ENCODE measurements at regions not wholly inside any gene's neighbourhood (a gene's known extent, or its start where the extent isn't known, plus 50 kb on each side); places are given as distances from the start of the nearest gene placed in this dataset.

DNA sequence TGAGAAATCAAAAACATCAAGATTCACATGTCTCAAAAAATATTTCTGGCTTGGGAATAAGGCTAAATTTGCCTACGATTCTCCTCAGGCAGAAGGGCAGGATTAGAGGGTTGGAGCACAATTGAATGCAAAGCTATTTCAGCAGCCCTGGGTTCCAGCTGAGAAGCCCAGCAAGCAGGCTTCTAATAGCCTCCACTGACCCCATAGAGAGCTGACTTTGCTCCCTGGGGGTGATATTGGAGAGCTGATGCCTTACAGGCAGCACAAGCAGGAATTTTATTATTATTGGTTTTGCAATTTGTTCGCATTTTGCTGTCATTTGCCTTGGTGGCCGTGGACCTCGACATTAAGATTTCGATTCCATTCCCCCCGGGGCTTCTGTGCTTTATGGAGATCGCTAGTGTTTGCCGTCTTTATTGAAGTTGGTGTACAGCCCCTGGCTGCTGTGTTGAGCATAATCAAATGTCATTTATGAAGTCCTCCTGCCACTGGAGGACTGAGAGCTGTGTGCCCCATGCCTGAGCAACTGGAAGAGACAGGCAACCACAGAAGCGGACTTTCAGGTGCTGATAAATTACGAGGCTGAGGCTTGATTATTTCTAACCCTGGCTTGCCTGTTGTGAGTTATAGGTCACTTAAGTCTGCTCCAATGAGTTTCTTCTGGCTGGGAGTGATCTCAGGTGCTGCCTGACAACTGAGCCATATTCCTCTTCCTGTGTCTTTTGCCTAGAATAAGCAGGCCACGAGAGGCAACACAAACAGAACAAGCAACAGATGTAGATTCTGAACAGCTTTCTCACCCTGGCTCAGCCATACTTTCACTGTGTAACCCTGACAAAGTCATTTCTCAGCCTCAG, 518.4 kb upstream of the CAMK1G start:
- DNase-seq (ENCODE audit: low spot score in 2 of 2), result no peak
- no peak for FAIRE-seq

- DNase-seq (ENCODE audit: low spot score in 2 of 2) (no peak), FAIRE-seq (no peak)
Measured at GRCh38 chr1:209072481-209072880, 511.0 kb upstream of the CAMK1G start.

GRCh38 chr1:209073879-209074278, 509.6 kb upstream of the CAMK1G start:
- FAIRE-seq, result no peak
- no peak for DNase-seq (ENCODE audit: low spot score in 2 of 2)

DNA sequence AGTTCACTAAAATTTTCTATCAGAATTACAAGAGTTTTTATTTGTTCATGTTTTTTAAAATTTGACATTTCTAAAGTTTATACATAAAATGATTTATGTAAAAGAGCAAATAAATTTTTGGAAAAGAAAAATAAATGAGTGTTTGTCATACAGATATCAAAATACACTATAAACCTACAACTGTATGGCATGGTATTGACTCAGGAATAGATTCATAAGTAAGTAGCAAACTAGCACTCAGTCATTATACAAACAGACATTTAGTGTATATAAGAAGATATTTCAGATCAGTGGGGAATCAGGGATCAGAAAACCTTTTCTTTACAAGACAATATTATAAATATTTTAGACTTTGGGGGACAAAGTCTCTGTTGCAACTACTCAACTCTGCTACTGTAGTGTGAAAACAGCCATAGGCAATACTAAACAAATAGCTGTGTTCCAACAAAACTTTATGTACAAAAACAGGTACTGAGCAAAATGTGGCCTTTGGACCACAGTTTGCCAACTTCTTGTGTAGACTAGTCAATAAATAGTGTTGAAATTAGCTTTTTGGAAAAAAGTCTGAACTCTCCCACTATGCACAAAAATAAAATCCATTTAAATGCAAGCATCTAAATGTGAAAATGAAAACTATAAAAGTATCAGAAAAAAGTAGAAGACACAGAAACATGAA, 508.8 kb upstream of the CAMK1G start:
- DNase-seq (ENCODE audit: low spot score in 2 of 2), result no peak

GRCh38 chr1:209076688-209077087, 506.8 kb upstream of the CAMK1G start:
- no peak for FAIRE-seq
- DNase-seq (ENCODE audit: low spot score in 2 of 2), result no peak

More for the DNA sequence above, 508.8 kb upstream of the CAMK1G start:
- FAIRE-seq, result no peak

- DNase-seq (ENCODE audit: low spot score in 2 of 2) (no peak), FAIRE-seq (no peak)
Measured at GRCh38 chr1:209080170-209080781, 503.2 kb upstream of the CAMK1G start.

DNA sequence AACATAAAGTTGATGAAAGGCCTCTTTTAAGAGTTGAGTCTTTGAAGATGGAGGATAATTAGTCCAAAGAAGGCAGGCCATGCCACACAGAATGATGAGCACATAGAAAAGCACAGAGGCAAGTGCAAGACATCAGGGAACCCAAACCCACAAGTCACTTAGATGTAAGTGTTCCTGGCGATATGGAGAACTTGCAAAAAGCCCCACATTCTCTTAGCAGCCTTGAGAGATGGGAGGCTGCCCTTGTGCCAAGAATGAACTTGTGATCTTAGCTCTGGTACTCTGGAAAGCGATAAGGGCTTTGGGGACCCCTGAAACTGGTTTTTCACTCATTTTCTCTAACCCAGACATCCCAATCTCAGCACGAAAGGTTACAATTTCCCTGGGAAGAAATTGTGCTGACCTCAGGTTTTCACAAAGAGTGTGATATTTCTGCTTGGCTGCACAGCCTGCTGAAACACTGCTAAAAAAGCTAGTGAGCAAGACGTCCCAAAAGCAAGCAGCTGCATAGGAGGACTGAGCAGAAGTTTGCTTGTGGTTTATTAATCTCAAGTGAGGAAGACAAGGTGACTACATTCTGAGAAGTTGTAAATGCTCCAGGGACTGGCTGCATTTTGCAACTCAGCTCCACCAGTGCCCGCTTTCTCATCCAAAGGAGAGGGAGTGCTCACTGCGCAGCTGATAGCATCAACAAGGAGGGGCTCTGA, 496.9 kb upstream of the CAMK1G start:
- DNase-seq (ENCODE audit: low spot score in 2 of 2) (no peak), FAIRE-seq (no peak)

GRCh38 chr1:209094384-209094783, 489.1 kb upstream of the CAMK1G start:
- DNase-seq (ENCODE audit: low spot score in 2 of 2) (no peak), FAIRE-seq (no peak)

DNA sequence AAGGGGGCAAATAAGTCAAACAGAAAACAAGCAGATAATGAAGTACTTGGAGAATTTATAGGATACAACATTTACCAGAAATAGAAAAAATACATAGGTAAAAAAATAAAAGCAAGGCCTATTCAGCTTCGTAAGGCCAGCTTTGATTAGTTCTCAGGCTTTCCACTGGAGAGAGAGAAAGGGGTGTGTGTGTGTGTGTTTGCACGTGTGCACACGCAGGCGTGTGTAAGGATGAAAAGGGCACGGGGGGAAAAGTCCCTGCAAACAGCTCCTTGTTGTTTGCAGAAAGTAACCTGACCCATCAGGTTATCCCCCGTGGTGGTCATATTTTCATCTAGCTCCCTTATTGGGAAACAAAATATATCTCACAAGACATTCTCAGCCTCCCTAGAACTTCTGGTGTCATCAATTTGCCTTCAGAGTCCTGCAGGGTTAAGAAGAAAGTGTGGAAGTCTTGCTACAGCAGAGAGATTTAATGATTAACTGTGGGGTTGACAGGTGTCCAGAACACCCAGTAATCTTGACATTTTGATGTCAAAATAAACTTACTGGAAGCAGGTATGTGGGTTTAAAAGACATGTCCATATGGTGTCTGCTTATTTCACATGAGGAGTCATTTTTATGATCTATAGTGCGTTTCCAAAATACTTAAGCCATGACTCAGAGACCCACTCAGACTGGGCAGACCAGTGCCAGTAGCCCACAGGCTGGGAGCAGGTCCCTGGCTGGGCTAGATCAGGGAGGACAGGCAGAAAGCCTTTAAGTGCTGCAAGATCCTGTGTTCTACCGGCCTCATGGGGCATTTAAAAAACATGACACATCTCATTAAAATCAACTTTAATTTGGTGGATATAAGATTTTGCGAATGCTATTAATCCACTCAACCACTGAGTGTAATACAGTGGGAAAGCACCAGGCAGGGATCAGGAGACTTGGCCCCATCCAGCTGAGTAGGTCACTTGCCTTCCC, 487.6 kb upstream of the CAMK1G start:
- no peak for DNase-seq (ENCODE audit: low spot score in 2 of 2)
- no peak for FAIRE-seq

DNA sequence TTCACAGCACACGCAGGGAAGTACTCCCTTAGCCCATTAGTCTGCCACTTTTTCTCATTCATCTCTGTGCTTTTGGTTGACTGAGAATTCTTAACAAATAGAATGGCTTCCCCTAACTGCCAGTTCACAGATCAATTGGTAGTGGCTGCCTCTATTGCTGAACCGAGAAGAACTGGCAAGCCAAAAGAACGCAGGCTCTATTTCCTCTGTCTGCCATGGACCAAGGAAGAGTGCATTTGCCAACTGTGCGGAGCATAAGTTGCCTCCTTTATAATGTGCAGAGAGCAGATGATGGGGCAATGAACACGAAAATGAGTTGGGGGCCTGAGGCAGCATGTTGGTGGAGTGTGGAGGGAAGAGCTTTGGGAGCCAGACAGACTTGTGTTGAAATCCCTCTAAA, 483.1 kb upstream of the CAMK1G start:
- DNase-seq (ENCODE audit: low spot score in 2 of 2) (no peak), FAIRE-seq (no peak)

GRCh38 chr1:209101106-209101505, 482.4 kb upstream of the CAMK1G start:
- FAIRE-seq (no peak), DNase-seq (ENCODE audit: low spot score in 2 of 2) (no peak)

DNA sequence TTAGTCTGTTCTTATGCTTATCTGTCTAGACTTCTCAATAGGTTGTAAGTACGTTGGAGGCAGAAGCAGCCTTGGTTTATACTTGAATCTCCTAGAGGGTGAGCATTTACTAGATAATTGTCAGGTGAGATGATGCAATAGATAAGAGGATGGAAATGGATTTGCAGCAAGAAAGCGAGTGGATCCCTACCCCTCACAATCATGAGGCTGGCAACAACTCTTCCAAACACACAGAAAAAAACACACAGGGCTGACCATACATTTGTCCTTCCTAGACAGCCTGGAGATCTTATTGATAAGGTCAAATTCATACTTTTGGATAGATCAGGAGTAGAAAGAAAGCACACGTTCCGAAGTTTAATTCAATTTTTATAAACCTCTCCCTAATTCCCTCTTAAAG, 481.4 kb upstream of the CAMK1G start:
- DNase-seq (ENCODE audit: low spot score in 2 of 2) (no peak), FAIRE-seq (no peak)

DNA sequence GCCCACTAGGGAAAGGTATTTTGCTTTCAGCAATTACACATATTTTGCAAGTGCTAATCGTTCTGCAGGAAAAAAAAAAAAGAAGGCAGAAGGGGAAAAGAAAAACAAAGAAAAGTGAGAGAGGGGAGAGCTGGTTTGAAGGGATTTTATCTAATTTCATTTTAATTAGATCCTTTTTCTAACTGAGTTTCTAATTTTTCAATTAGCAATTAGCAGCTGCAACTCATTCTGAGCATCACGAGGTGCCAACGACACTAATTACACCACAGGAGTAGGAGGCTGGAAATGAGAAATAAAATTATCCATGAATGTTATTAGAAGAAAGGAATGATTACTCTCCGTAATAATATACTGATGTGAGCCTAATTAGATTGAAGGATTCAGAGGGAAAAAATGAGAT, 481.0 kb upstream of the CAMK1G start:
- FAIRE-seq (no peak), DNase-seq (ENCODE audit: low spot score in 2 of 2) (no peak)

DNA sequence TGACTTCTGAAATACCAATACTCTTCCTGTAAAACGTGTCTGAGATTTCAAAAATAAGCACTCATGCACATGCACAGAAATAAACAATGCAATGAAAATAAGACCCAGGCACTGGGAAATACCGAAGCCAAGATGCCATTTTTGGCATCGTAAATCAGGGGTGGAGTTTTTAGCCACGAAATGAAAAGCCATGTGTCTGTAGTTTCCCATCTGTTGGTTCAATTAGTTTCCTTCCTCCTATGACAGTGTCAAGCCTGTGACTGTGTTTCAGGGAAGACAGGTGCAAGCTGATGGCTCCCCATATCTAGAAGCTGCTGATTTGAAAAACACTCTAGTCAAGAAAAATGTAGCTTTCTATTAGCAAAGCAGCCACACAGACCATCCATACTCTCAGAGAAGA, 480.4 kb upstream of the CAMK1G start:
- no peak for FAIRE-seq
- DNase-seq (ENCODE audit: low spot score in 2 of 2), result no peak

DNA sequence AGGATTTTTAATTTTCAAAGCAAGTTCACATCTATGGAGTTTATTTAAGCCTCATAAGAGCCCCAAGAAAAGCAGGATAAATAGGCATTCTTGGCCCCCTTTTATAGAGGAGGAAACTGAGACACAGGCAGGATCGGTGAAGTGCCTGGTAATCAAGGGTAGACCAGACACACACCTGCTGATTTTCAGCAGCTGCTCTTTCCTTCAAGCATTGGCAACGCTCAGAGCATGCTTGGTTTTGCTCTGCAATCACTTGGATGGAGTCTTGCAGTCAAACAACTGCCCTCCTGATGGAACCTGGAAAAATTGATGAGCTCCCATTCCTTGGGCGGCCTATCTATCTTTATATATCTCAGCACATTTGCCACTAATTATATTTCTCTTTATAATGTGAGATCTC, 478.9 kb upstream of the CAMK1G start:
- FAIRE-seq (no peak), DNase-seq (ENCODE audit: low spot score in 2 of 2) (no peak)

GRCh38 chr1:209105701-209106100, 477.8 kb upstream of the CAMK1G start:
- DNase-seq (ENCODE audit: low spot score in 2 of 2), result no peak
- no peak for FAIRE-seq

DNA sequence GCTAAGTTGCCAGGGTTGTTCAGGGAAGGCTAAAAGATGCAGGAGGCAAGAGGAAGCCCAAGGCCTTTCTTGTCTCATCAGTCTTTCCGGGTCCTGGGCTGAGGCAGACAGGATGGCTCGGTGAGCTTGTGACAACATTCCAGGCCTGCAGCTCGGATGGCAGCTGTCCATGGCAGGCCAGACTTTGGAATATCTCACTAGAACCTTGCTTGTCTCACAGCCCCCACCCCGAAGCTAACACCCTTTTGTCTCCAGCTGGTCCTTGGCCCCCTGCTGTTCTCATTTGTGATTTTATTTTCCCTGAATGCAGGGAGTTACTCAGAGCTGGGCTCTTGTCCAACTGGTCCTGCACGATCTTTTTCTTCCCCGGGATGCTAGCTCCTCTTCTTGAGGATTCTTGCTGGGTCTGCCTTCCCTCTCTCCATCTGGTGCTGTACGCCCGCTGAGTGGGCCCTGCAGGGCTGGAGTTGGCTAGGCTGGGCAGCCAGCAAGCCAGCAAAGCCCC, 477.2 kb upstream of the CAMK1G start:
- peak in 1 of 2 donors; percentile 8 for DNase-seq (ENCODE audit: low spot score in 2 of 2)
- FAIRE-seq, result no peak

DNA sequence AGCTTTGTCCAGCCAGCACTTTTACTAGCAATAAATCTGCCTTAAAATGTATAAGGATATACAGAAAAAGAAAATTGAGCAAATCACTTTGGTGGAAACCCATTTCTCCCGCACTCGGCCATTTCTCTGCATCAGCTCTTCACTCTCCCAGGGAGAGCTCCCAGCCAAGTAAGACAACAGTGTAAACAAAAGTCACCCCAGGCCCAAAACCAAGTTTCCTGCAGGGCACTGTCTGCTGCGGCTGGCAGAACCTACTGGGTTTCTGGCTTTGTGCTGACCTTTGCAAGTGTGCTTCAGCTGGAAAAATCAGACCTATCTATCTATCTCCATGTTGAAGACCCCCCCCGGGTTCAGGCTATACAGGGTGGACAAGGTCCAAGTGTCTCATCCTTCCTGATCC, 476.7 kb upstream of the CAMK1G start:
- DNase-seq (ENCODE audit: low spot score in 2 of 2) (no peak), FAIRE-seq (no peak)

- no peak for FAIRE-seq
Measured at GRCh38 chr1:209107535-209107934, 476.0 kb upstream of the CAMK1G start.

More at GRCh38 chr1:209107535-209107934, 476.0 kb upstream of the CAMK1G start:
- no peak for DNase-seq (ENCODE audit: low spot score in 2 of 2)
